GM19351 (cell line): ENCODE measurements at regions not wholly inside any gene's neighbourhood (a gene's known extent, or its start where the extent isn't known, plus 50 kb on each side); places are given as distances from the start of the nearest gene placed in this dataset.
A peak's percentile ranks its signal among the peaks of the same experiment; 100 is the strongest.

Experiments used
- ATAC-seq: cut with Tn5 transposase; IDR thresholded peaks from one replicate; pipeline ENCODE4 v1.9.1; 2021; ENCODE audit warnings: mild to moderate bottlenecking, moderate library complexity; ENCODE audit not compliant: unreplicated experiment

- no peak for ATAC-seq
Observed at GRCh38 chr20:41798930-41799502, 180.8 kb upstream of the CHD6 start.

GRCh38 chr20:41786158-41786557 is 168.0 kb upstream of the CHD6 start:
- ATAC-seq: no peak

DNA sequence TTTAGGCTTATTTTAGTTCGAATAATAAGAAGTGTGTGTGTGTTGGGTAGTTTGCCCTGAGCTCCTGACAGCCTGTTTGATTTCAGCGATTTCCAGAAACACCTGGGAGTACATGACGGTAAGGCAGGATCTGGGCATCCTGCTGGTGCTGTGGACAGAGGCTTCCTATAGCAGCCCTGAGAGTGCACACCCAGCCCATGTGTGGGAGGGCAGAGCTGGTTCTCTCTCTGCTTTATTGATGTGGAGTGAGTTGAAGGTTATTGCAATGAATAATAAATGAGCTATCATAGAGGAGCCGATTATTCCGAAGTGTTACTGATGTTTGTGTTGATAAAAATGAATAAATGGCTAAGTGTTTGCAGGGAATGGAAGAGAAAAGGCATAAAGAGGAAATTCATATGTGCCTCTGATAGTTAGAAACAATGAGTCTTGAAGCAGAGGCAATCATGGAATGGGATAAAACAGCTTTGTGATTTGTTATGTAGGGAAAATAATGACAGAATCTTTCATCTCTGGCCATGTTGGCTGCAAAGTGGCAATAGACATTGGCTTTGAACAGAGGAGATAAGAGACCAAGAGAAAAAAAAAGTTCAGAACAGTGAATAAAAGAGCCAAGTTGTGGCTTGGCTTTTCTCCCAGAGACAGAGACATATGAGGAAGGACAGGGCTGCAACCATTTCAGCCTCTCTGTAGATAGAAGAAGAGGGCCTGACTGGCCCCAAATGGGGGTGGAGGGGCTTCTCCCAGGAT is 166.2 kb upstream of the CHD6 start:
- ATAC-seq: no peak

GRCh38 chr20:41783423-41784208 is 165.4 kb upstream of the CHD6 start:
- ATAC-seq: no peak

- ATAC-seq: no peak
Observed at GRCh38 chr20:41782730-41783406, 164.7 kb upstream of the CHD6 start.

- ATAC-seq: no peak
Observed at GRCh38 chr20:41782255-41782654, 164.1 kb upstream of the CHD6 start.

GRCh38 chr20:41776421-41776820 is 158.2 kb upstream of the CHD6 start:
- ATAC-seq: no peak

- ATAC-seq: no peak
Observed at GRCh38 chr20:41774291-41774690, 156.1 kb upstream of the CHD6 start.

- ATAC-seq: no peak
Observed at GRCh38 chr20:41770965-41771364, 152.8 kb upstream of the CHD6 start.

DNA sequence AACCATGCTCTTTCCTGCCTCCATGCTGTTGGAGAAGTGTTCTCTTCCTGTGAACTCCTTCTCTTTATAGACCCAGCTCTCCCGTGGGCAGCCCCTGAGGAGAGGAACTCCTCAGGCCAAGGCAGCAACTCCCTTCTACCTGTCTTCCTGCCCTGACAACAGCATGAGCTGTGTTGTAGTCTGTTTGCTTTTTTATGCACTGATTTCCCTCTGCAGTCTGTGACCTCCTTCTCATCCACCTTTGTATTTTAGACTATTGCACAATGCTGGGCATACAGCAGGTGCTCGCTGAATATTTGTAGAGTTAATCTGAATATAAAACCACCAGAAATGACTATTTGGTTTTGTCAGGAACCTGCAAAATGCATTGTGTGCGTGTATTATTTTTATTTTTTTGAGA is 152.2 kb upstream of the CHD6 start:
- ATAC-seq: no peak

GRCh38 chr20:41769592-41770018 is 151.4 kb upstream of the CHD6 start:
- ATAC-seq: no peak

DNA sequence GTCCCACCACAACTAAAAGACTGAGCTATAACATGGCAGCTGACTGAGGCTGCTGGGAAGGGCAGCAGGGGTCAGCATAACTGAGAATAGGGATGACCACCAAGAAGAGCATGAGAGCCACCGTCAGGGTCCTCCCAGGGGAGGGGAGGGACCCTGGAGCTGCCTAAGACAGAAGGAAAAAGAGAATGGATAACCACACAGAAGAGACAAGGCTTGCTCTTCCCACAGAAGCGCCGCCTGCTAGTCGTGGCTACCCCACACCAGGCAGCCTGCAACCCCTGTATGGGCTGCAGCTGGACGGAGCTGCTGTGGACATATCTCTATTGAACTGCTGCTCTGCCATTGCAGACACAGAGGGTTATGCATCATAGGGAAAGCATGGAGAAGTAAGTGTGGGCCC is 132.0 kb upstream of the CHD6 start:
- ATAC-seq: no peak

DNA sequence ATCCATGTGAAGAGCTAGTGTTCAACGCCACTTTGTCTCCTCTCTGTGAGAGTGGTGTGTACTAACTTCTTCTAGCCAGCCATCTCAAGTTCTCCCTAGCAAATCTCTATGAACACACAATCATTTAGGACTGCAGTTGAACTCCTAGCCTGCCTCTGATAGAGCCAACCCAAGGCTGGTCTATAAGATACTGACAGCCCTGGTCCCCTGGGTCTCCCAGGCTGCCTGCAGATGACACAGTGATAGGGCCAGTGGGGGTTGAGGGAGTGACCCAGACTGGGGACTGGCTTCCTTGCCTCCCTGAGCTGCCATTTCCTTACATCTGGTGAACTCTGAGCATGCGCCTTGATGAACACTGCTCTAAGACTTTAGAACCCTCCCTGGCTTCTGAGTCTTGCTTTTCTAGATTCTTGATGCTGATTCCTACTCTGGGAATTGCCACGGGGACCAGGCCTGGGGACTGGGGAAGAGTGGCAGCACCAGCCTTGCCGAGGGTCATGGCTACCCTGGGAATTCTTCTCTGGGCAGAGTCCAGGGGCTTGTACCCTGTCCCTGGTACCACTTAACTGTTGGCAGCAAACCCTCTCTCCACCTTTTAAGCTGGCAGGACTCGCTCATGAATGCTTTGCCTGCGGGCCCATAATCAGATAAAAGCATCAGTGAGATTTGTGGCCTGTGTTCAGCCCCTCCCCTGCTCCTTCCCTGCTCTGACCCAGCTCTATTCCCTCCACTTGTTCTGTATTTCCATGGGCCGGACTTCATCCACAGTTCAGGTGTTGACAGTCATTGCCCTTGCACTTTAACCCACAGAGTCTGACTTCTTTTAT is 130.8 kb upstream of the CHD6 start:
- ATAC-seq: no peak

- no peak for ATAC-seq
Observed at GRCh38 chr20:41748051-41748450, 129.9 kb upstream of the CHD6 start.

DNA sequence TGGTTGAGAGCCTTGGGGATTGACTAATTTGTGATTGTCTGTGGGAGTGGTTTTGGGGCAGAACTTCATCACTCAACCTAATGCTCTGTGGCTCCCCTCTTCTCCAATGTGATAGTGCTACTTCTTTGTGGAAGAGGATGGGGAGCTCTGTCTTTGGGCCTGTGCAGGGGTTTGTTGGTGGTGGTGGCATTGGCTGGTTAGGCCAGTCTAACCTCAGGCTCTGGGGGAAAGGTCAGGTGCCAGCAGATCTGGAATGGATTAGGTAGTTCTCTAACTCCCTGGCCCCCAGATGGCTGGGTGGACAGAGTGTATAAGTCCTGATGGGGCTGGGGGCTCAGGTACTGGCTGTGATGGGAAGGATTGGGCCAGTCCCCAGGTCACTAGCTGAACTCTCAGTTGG is 129.0 kb upstream of the CHD6 start:
- no peak for ATAC-seq

GRCh38 chr20:41746635-41747034 is 128.5 kb upstream of the CHD6 start:
- no peak for ATAC-seq

DNA sequence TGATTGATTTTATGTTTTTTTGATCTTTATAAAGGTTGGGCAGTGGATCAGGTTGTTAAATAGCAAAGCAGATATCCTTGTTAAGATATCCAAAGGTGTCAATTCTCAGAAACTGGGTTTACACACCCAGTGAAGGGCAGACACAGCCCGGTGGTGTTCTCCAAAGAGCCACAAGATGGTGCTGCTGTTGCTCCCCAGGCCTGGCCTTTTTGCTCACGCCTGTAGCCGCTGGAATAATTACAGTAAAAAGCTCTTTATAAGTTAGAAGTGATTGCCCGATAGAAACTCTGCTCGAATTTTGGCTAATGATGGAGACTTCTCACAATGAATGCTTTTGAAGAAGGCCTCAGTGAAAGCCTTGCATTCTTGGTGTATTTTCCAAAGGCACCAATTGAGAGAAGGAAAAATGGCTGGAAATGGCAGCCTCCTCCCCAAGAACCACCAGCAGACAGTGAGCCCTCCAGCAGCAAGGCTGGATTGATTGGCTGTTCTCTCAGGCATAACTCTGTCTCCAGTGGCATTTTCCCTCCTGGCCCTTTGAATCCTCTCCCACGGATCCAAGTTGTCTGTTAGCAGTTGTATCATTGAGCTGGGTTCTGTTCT is 120.5 kb upstream of the CHD6 start:
- peak; percentile 79 for ATAC-seq

DNA sequence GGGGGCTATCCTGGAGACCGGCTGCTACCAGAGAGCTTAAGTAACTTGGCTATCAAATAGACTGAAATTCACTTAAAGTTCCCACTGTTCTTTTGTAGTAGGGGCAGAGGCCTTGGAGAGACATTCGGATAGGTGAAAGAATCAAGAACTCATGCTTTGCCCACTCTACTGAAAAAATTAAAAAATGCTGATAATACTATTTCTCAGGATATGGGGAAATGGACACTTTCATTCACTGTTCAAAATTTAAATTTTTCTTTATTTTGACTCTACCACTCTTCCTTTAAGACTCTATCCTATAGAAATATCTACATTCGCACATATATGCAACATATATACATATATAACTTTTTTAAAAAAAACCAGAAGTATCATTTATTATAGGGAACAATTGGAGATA is 117.8 kb upstream of the CHD6 start:
- no peak for ATAC-seq

DNA sequence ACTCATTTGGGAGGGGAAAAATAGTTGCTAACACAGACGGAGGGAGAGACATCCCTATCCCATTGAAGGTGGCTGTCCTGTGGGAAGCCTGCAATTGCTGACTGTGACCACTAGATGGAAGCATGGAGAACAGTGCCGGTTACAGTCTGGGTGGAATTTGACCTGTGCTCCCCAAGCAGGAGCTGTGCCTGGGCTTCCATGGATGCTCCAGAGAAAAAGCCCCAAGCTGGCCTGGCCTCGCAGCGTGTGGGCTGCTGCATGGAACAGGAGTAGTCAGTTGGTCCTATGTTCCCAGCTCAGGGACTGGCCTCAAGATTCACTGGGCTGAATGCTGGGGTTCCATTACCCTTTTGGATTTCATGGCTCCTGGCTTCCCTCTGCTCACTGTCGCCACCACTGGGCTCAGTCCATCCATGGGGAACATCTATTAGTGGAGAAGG is 116.3 kb upstream of the CHD6 start:
- ATAC-seq: peak; percentile 74

GRCh38 chr20:41733151-41733550 is 115.0 kb upstream of the CHD6 start:
- no peak for ATAC-seq
